ENCODE measurements at regions not wholly inside any gene's neighbourhood (a gene's known extent, or its start where the extent isn't known, plus 50 kb on each side); places are given as distances from the start of the nearest gene placed in this dataset.

DNA sequence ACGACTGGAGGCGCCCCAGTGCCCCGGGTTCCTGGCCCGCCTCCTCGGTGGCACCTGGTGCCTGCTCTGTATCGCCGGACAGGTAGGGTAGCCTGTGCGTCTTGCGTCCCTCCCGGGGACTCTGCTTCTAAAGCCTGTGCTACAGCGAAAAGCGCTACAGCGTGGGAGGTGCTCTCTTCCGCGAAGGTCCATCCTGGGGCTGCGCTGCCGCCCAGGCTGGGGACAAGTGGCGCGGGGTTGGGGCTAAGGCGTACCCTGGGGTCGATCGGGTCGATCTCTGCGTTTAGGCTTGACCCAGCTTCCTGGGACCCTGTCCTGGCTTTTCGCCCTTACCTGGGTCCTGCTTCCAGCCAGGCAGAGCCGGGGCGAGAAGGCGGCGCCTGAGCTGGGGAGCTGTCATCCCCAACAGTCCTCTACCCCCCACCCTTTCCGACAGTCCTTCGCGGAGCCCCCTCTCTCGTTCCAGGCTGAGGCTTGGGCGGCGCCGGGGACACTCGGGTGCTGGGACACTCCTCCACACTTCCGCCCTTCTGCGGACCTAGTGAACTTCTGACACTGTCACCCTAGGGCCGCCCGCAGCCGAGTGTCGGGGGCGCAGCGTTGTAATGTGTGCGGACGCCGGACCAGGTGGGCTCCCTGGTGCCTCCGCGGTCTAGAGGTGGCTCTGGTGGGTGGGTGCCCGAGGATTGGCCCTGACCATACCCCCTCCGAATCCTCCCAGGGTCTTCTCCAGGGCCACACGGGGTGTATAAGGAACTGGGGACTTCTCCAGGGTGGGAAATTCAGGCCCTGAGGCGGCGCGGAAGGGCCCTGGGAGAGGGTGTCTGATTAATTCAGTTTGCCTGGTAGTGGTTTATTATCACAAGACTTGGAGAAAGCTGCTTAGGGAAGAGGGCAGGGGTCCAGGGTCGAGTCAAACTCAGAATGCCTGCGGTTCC lies 328.2 kb downstream of the SH3GL2 start:
- no peak for DNase-seq
- TF ChIP-seq GATA1 (IDR thresholded peaks at IDR 0.05; ENCODE audit: low read depth, low read length) (no peak), POLR2A (IDR thresholded peaks at IDR 0.05; ENCODE audit: low read length) (no peak)

GRCh38 chr9:17907779-17908508 lies 329.1 kb downstream of the SH3GL2 start:
- no peak for DNase-seq
- TF ChIP-seq POLR2A (IDR thresholded peaks at IDR 0.05; ENCODE audit: low read length) = no peak
- no peak for TF ChIP-seq GATA1 (IDR thresholded peaks at IDR 0.05; ENCODE audit: low read depth, low read length)

DNA sequence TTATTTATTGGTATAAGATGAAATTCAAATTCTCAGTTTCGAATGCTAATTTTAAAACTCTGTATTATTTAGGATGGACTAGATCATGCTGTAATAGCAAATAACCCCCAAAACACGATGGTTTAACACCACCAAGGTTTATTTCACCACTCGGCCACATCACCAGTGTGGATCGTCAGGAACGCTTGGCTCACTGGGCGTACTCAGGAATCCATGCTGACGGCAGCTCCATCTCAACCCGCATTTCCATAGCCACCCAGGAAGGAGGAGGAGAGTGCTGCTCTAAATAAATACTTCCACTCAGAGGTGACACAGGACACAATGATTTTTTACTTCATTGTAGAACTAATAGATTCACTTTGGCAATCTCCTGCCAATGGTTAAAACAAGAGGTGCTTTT lies 347.4 kb downstream of the SH3GL2 start:
- no peak for TF ChIP-seq POLR2A (IDR thresholded peaks at IDR 0.05; ENCODE audit: low read length)
- TF ChIP-seq GATA1 (IDR thresholded peaks at IDR 0.05; ENCODE audit: low read depth, low read length) = no peak
- DNase-seq = no peak

DNA sequence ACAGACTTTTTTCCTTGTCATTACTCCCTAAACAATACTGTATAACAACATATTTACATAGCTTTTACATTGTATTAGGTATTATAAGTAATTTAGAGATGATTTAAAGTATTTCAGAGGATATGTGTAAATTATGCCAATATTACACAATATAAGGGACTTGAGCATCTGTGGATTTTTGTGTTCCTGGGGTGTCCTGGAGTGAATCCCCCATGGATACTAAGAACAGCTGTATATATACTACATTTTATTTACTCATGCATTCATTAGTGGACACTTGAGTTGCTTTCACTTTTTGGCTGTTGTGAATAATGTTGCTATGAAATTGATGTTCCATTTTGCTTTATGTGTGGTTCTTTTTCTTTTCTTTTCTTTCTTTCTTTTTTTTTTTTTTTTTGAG lies 348.8 kb downstream of the SH3GL2 start:
- TF ChIP-seq POLR2A (IDR thresholded peaks at IDR 0.05; ENCODE audit: low read length) (no peak), GATA1 (IDR thresholded peaks at IDR 0.05; ENCODE audit: low read depth, low read length) (no peak)
- no peak for DNase-seq

- DNase-seq = no peak
- TF ChIP-seq GATA1 (IDR thresholded peaks at IDR 0.05; ENCODE audit: low read depth, low read length) (no peak), POLR2A (IDR thresholded peaks at IDR 0.05; ENCODE audit: low read length) (no peak)
These were observed 349.4 kb downstream of the SH3GL2 start for GRCh38 chr9:17928228-17928627.

GRCh38 chr9:17928768-17929167 lies 349.9 kb downstream of the SH3GL2 start:
- no peak for DNase-seq
- TF ChIP-seq GATA1 (IDR thresholded peaks at IDR 0.05; ENCODE audit: low read depth, low read length) (no peak), POLR2A (IDR thresholded peaks at IDR 0.05; ENCODE audit: low read length) (no peak)

DNA sequence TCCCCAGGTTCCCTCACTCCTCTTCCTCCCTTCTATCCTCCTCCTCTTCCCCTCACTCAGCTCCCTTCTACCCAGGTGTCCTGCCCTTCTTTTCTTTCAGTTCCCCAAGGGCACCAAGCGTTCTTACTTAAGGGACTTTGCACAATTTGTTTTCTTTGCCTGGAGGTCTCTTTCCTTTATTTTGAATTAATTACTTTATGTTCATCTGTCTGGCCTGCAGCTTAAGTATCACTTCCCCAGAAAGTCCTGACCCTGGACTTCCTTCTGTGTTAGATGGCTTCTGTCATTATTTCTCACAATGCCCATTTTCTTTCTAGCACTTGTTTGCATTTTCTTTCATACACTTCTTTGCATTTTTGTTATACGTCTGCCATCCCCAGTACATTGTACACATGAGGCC lies 350.6 kb downstream of the SH3GL2 start:
- no peak for DNase-seq
- TF ChIP-seq POLR2A (IDR thresholded peaks at IDR 0.05; ENCODE audit: low read length) = no peak
- TF ChIP-seq GATA1 (IDR thresholded peaks at IDR 0.05; ENCODE audit: low read depth, low read length) = no peak

DNA sequence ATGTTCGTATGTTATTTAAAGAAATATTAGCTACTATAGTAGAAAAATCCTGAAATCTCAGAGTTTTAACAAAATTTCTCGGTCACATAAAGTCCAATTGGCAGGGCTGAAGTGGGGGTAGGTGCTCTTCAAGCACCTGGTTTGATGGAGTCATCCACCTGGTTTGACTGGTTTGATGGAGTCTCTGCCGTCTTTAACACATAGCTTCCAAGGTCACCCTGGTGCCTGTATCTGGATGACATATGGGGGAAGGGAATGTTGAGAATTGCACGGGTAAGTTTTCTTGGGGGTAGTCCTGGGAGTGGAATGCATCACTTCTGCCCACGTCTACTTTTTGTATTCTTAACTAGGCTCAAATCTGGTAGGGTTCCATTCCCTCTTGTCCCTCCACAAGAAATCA lies 351.2 kb downstream of the SH3GL2 start:
- no peak for DNase-seq
- TF ChIP-seq POLR2A (IDR thresholded peaks at IDR 0.05; ENCODE audit: low read length) (no peak), GATA1 (IDR thresholded peaks at IDR 0.05; ENCODE audit: low read depth, low read length) (no peak)

GRCh38 chr9:17936365-17936764 lies 357.5 kb downstream of the SH3GL2 start:
- TF ChIP-seq POLR2A (IDR thresholded peaks at IDR 0.05; ENCODE audit: low read length) = no peak
- TF ChIP-seq GATA1 (IDR thresholded peaks at IDR 0.05; ENCODE audit: low read depth, low read length) = no peak

DNA sequence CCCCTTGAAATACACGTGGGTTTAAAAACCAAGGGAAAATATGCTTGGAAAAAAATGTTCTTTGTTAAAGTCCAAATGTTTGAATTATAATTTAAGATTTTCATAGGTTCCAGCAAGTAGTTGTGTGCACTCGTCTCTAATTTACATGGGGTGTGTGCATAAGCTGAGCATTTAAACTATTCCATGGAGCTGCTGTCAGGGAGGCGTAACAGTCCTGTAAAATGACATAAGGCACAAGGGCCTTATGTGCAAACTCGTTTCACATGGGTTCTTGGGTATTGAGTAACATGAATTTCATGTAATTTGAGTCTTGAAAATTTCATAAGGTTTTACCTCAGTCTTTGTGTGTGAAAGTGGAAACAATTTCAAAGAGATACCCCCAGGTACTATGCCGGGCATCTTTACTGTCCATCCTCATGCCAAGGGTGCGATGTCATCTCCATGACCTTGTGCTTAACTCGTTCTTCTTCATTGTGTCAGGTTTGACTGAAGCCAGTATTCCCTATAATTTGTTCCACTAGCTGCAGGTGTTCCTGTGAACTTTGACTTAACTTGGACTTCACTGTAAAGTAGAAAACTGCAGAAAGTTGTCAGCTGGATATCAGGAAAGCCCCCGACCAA lies 359.3 kb downstream of the SH3GL2 start:
- TF ChIP-seq POLR2A (IDR thresholded peaks at IDR 0.05; ENCODE audit: low read length) (no peak), GATA1 (IDR thresholded peaks at IDR 0.05; ENCODE audit: low read depth, low read length) (no peak)
- no peak for DNase-seq

More at GRCh38 chr9:17936365-17936764, 357.5 kb downstream of the SH3GL2 start:
- DNase-seq = no peak

DNA sequence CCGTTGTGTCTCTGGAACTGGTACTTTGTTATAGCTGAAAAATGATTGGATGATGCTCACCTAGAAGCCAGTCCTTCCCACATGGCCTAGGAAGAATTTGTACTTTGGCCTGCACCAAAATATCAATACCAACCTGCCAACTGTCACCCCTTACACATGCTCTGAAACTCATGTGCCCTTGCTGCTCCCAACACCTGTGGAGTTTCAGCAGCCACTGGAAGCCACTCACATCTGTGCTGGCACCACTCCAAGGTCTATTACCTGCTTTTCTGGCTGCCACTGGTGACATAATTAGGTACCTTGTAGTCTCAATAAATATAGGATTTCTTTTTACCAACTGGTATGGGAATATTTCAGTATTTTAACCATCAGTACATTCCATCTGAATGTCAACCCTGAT lies 363.6 kb downstream of the SH3GL2 start:
- TF ChIP-seq GATA1 (IDR thresholded peaks at IDR 0.05; ENCODE audit: low read depth, low read length) (no peak), POLR2A (IDR thresholded peaks at IDR 0.05; ENCODE audit: low read length) (no peak)
- no peak for DNase-seq

GRCh38 chr9:17955409-17955808 lies 376.5 kb downstream of the SH3GL2 start:
- DNase-seq = no peak
- TF ChIP-seq POLR2A (IDR thresholded peaks at IDR 0.05; ENCODE audit: low read length) = no peak
- no peak for TF ChIP-seq GATA1 (IDR thresholded peaks at IDR 0.05; ENCODE audit: low read depth, low read length)

- no peak for TF ChIP-seq GATA1 (IDR thresholded peaks at IDR 0.05; ENCODE audit: low read depth, low read length)
- no peak for TF ChIP-seq POLR2A (IDR thresholded peaks at IDR 0.05; ENCODE audit: low read length)
- DNase-seq = no peak
These were observed 379.5 kb downstream of the SH3GL2 start for GRCh38 chr9:17958363-17958762.

GRCh38 chr9:17962747-17963146 lies 383.9 kb downstream of the SH3GL2 start:
- TF ChIP-seq POLR2A (IDR thresholded peaks at IDR 0.05; ENCODE audit: low read length) = no peak
- no peak for TF ChIP-seq GATA1 (IDR thresholded peaks at IDR 0.05; ENCODE audit: low read depth, low read length)
- DNase-seq = no peak

All from erythroblast (primary cell).